Effector memory CD4-positive, alpha-beta T cell (primary cell): ENCODE measurements at regions not wholly inside any gene's neighbourhood (a gene's known extent, or its start where the extent isn't known, plus 50 kb on each side); places are given as distances from the start of the nearest gene placed in this dataset.
"Not testable (repeated sequence)": the region's sequence is repeated elsewhere in the genome, so short reads cannot be mapped to it uniquely, and the experiment has no call there.

ENCODE experiments used
- DNase-seq, 3 donors: peaks; one replicate each; pipeline ENCODE4 v3.0.0-alpha.2; 2020
- H3K27ac ChIP-seq: 2 replicates; pipeline ENCODE4 v1.7.0; 2013; ENCODE audit warnings: mild to moderate bottlenecking, low read length, moderate library complexity; ENCODE audit not compliant: insufficient read depth, poor library complexity, severe bottlenecking
- H3K27me3 ChIP-seq: replicated peaks from 2 replicates; pipeline ENCODE4 v1.7.0; 2013; ENCODE audit warnings: mild to moderate bottlenecking, low read length; ENCODE audit not compliant: insufficient read depth, control insufficient read depth, poor library complexity, severe bottlenecking
- H3K36me3 ChIP-seq: 2 replicates; pipeline ENCODE4 v1.7.0; 2013; ENCODE audit warnings: mild to moderate bottlenecking, low read length, moderate library complexity; ENCODE audit not compliant: control insufficient read depth, insufficient read depth
- H3K4me1 ChIP-seq: 2 replicates; pipeline ENCODE4 v1.7.0; 2013; ENCODE audit warnings: low read length, mild to moderate bottlenecking; ENCODE audit not compliant: control insufficient read depth, insufficient read depth, poor library complexity, severe bottlenecking
- H3K4me3 ChIP-seq: 2 replicates; pipeline ENCODE4 v1.7.0; 2013; ENCODE audit warnings: low read length, low read depth, mild to moderate bottlenecking; ENCODE audit not compliant: insufficient read depth, poor library complexity, severe bottlenecking
- H3K9me3 ChIP-seq: 2 replicates; pipeline ENCODE4 v1.7.0; 2013; ENCODE audit warnings: mild to moderate bottlenecking, low read length, moderate library complexity; ENCODE audit not compliant: control insufficient read depth

DNA sequence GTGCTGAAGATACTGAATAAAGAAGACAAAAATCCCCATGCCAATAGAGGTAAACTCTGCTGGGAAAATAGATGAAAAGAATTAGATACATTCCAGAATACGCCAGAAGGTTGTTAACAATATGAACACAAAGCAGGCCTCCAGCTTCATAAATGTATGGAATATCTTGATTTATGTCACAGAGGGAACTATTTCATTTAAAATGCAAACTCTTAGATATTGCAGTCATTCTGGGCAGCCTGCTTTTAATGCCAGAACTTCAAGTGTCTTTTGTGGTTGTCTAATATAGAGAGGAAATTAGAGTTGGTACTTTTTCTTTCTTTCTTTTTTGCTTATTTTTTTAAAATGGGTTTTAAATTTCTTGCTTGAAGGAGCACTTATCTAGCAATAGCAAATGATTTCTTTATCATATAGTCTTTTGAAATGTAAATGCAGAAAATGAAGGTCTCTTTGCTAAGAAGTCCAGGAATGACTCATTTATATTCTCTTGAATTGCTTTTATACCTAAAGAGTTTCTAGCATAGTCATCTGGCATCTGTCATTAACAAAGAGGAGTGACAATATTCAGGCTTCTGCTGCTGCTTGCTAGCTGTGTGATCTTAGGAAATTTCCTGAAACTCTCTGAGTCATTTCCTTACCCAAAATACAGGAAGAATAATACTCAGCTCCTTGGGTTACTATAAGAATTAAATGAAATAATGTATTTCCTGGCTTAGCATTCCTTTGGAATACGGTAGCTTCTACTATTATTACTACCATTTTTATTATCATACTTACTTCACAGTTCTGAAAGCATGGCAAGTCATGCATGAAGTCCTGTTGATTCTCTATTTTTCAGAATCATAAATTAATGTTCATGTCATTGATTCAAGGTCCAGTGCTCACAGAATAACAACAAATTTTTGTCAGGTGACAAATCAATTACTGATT lies 527.6 kb downstream of the DIPK2A start:
- Histone ChIP-seq H3K27me3 (no peaks in the 10 kb centered on the region), H3K4me1 (no peaks in the 10 kb centered on the region), H3K36me3 (no peaks in the 10 kb centered on the region), H3K27ac (no peak overlapping the region), H3K4me3 (no peak overlapping the region), H3K9me3 (no peaks in the 10 kb centered on the region)
- DNase-seq = no peak

DNA sequence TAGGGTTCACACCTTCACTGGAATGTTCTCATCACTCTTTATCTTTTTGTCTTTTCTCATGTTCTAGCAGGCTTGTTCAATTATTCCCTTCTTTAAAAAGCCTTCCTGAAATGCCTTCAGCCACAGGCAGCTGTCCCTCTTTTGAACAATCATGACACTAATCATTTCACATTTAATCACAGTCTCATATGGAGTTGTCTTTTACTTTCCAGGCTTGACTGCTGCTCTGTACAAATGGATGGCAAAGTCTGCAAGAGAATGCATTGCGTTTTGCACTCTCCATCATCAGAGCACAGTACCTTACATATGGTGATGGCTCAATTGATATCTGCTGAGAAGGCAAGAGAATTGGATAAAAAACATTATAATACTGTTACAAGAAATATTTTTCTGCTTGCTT lies 529.8 kb downstream of the DIPK2A start:
- DNase-seq = no peak
- Histone ChIP-seq H3K9me3 (no peaks in the 10 kb centered on the region), H3K4me3 (no peak overlapping the region), H3K4me1 (no peaks in the 10 kb centered on the region), H3K27ac (no peak overlapping the region), H3K36me3 (no peaks in the 10 kb centered on the region), H3K27me3 (no peaks in the 10 kb centered on the region)

DNA sequence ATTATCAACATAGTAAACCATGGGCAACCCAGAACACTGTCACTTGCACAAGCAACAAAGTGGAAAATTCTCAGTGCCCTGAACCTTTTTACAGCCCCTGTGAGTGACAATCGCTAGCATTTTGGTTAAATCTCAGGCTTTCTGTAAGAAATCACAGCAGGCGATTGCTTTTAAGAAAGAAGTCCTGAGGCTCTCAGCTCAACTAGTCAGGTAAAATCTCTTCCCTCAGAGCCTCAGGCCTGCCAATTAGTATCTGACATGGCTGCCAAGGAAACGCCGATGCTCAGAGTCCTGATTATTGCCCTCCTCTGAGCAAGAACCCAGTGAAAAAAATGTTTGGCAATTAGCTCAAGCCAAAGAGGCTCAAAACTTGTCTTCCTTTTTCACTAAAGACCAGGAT lies 530.8 kb downstream of the DIPK2A start:
- H3K9me3 ChIP-seq = no peaks in the 10 kb centered on the region
- H3K4me3 ChIP-seq = no peak overlapping the region
- H3K27me3 ChIP-seq = no peaks in the 10 kb centered on the region
- DNase-seq = no peak
- no peaks in the 10 kb centered on the region for H3K4me1 ChIP-seq
- H3K27ac ChIP-seq = no peak overlapping the region
- H3K36me3 ChIP-seq = no peaks in the 10 kb centered on the region

DNA sequence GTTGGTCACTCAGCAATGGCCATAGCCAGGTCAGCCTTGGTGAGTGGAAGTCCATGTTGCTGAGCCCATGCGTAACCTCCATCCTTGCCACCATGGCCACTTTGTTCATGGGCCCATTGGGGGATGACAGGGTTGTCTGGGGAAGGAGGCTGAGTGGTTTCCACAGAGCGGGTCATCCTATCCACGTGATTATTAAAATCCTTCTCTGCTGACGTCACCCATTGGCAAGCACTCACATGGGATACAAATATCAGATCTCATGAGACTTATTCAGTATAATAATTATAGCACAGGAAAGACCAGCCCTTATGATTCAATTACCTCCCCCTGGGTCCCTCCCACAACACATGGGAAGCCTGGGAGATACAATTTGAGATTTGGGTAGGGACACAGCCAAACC lies 534.8 kb downstream of the DIPK2A start:
- not testable (repeated sequence) for H3K4me1 ChIP-seq, DNase-seq, H3K9me3 ChIP-seq

DNA sequence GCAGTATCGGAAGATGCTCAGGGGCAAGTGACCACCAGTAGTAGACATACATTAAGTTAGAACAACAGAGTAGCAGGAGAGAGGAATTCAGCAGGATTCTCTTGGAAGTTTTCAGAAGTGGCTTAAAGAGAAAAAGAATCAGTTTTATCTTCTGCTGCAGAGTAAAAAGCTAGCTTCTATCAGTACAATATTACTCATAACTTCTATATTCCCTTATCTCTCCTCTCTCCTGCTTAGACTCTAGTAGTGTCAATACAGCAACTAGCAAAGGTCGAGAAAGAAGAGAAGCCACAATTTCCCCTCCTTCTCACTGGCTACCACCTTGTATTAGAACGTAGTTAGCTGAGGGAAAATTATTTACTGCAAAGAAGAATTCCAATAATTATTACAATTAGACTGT lies 539.7 kb downstream of the DIPK2A start:
- H3K27me3 ChIP-seq = no peaks in the 10 kb centered on the region
- H3K9me3 ChIP-seq = no peaks in the 10 kb centered on the region

More for the DNA sequence above, 534.8 kb downstream of the DIPK2A start:
- not testable (repeated sequence) for H3K4me3 ChIP-seq, H3K36me3 ChIP-seq, H3K27ac ChIP-seq, H3K27me3 ChIP-seq

DNA sequence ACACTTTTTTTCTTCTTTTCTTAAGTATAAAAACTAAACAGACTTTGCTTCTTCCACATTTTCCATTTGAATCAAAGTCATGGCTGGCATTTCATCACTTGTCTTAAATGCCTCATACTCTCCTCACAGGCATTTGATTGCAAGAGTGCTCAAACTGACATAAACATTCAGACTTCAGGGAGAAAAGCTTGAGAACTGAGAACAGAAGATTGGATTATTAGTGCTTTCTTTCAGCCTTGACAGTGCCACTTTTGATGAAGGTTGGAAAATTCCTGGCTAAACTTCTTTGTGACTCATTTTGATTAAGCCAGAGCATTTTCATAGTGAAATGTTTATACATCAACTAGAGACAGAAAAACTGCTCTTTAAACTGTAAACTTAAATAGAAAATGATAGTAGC lies 544.4 kb downstream of the DIPK2A start:
- Histone ChIP-seq H3K36me3 (no peaks in the 10 kb centered on the region), H3K4me1 (no peaks in the 10 kb centered on the region), H3K9me3 (no peaks in the 10 kb centered on the region), H3K4me3 (no peak overlapping the region), H3K27ac (no peak overlapping the region), H3K27me3 (no peaks in the 10 kb centered on the region)
- no peak for DNase-seq

More for the DNA sequence above, 539.7 kb downstream of the DIPK2A start:
- H3K4me1 ChIP-seq = no peaks in the 10 kb centered on the region
- no peaks in the 10 kb centered on the region for H3K36me3 ChIP-seq
- DNase-seq = no peak
- H3K27ac ChIP-seq = no peak overlapping the region
- no peak overlapping the region for H3K4me3 ChIP-seq

DNA sequence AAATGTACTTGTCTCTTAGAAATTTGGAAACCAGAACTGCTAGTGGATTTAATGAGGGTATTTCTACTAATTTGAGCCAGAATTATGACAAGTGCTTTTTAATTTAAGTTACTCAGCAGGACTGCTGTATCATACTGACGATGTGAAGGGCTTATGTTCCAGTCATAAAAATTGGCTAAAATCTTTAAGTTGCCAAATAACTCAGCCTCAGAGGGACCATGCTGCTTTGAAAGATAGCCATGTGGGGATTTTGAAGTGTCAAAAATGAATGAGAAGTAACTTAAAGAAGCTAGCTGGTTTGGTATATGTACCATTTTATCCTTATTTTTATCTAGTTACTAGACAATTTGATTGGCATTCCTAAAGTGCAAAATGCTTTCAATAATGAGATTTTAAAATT lies 545.0 kb downstream of the DIPK2A start:
- Histone ChIP-seq H3K36me3 (no peaks in the 10 kb centered on the region), H3K27ac (no peak overlapping the region), H3K4me1 (no peaks in the 10 kb centered on the region), H3K9me3 (no peaks in the 10 kb centered on the region), H3K27me3 (no peaks in the 10 kb centered on the region), H3K4me3 (no peak overlapping the region)
- DNase-seq = no peak

DNA sequence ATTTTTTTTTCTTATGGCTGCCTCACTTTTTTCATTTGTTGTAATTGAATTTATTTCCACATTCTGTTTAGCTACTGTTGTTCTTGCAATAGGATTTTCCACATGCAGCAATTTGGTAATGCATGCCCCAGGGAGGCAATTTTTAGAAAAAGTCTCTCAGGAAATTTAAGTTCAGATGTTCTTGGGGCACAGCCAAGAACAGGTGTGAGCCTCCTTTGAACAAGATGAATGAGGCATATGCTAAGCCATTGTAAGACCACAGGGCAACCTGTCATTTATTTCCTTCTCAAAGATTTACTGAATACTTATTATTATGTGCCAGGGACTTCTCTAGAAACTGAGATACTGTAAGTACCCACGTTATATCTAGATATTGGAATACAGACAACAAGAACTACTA lies 549.5 kb downstream of the DIPK2A start:
- no peak for DNase-seq
- H3K4me3 ChIP-seq = no peak overlapping the region
- H3K9me3 ChIP-seq = no peaks in the 10 kb centered on the region
- H3K27ac ChIP-seq = no peak overlapping the region
- no peaks in the 10 kb centered on the region for H3K36me3 ChIP-seq
- no peaks in the 10 kb centered on the region for H3K27me3 ChIP-seq
- H3K4me1 ChIP-seq = no peaks in the 10 kb centered on the region

DNA sequence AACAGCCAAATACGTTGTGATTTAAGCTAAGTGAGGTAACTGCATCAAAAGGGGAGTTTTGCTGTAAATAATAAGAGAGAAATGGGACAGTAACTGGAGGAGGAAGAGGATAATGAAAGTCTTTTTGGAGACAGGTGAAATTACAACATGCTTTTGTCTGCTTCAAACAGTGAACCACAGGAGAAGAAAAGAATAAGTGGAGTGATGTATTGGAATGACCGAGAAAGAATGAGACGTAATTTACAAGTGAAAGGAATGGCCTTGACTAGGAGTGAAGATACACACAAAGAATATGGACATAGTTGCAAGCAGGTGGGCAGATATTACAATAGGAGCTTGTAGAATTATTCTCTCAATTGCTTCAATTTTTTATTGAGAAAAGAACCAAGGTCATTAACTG lies 550.8 kb downstream of the DIPK2A start:
- no peaks in the 10 kb centered on the region for H3K27me3 ChIP-seq
- no peaks in the 10 kb centered on the region for H3K9me3 ChIP-seq
- H3K4me3 ChIP-seq = no peak overlapping the region
- no peaks in the 10 kb centered on the region for H3K4me1 ChIP-seq
- no peak for DNase-seq
- no peak overlapping the region for H3K27ac ChIP-seq
- H3K36me3 ChIP-seq = no peaks in the 10 kb centered on the region

DNA sequence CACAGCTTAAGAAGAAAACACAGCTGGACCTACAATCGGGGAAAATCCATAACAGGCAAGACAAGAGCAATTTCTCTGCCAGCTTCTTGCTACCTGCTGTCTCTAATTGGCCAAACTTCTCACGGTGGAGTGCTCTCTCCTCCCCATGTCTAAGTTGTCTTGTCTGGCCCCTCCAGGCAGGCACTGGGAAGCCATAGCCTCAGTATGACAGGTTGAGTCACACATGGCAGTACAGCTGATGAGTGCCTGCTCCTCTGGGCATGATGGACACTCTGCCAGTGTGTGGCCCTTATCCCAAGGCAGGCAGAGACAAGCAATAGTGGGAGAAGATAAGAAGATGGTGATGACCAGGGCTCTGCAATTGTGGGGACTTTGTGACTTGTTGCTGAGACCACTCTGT lies 551.8 kb downstream of the DIPK2A start:
- H3K4me3 ChIP-seq = no peak overlapping the region
- no peaks in the 10 kb centered on the region for H3K36me3 ChIP-seq
- H3K4me1 ChIP-seq = no peaks in the 10 kb centered on the region
- no peak for DNase-seq
- no peaks in the 10 kb centered on the region for H3K27me3 ChIP-seq
- no peak overlapping the region for H3K27ac ChIP-seq
- no peaks in the 10 kb centered on the region for H3K9me3 ChIP-seq
